SU-DHL-6 (cell line): ENCODE measurements at regions not wholly inside any gene's neighbourhood (a gene's known extent, or its start where the extent isn't known, plus 50 kb on each side); places are given as distances from the start of the nearest gene placed in this dataset.

Source experiments
- H2AFZ ChIP-seq: fragments of 200-600 bp; sonication (generic); 2 replicates; pipeline ENCODE4 v1.6.1; 2014; ENCODE audit warnings: low read depth, mild to moderate bottlenecking, moderate library complexity, mixed read lengths, antibody characterized with exemption, low read length; ENCODE audit not compliant: severe bottlenecking
- H3F3A ChIP-seq: fragments of 200-600 bp; shearing (Covaris generic); 2 replicates; pipeline ENCODE4 v1.6.0; 2016; ENCODE audit warnings: antibody characterized with exemption, mild to moderate bottlenecking; ENCODE audit not compliant: insufficient read depth
- H3K27ac ChIP-seq: fragments of 200-600 bp; sonication (generic); 2 replicates; pipeline ENCODE4 v1.5.1; 2016; ENCODE audit warnings: low read depth, mild to moderate bottlenecking, low read length, moderate library complexity, mixed read lengths
- H3K27me3 ChIP-seq: fragments of 200-600 bp; sonication (generic), shearing (Covaris generic); 2 replicates; pipeline ENCODE4 v1.6.0; 2014; ENCODE audit warnings: mild to moderate bottlenecking, low read length
- H3K36me3 ChIP-seq: fragments of 200-600 bp; sonication (generic); 2 replicates; pipeline ENCODE4 v1.6.1; 2014; ENCODE audit warnings: mild to moderate bottlenecking, low read length, mixed read lengths
- H3K4me2 ChIP-seq: fragments of 300-600, 200-600 bp; shearing (Covaris generic), sonication (generic); 2 replicates; pipeline ENCODE4 v1.6.0; 2014; ENCODE audit warnings: low read length, low read depth, mild to moderate bottlenecking; ENCODE audit not compliant: poor library complexity, severe bottlenecking
- H3K4me3 ChIP-seq: fragments of 200-600 bp; sonication (generic); 2 replicates; pipeline ENCODE4 v1.5.1; 2014; ENCODE audit warnings: antibody characterized with exemption, low read length, mild to moderate bottlenecking, mixed read lengths; ENCODE audit not compliant: insufficient read depth, poor library complexity, severe bottlenecking
- H3K79me2 ChIP-seq: fragments of 200-600 bp; sonication (generic); 2 replicates; pipeline ENCODE4 v1.6.1; 2014; ENCODE audit warnings: mild to moderate bottlenecking, low read length, moderate library complexity; ENCODE audit not compliant: insufficient read depth
- H3K9ac ChIP-seq: fragments of 200-600 bp; sonication (generic); 2 replicates; pipeline ENCODE4 v1.7.0; 2014; ENCODE audit warnings: mild to moderate bottlenecking, low read length
- H3K9me2 ChIP-seq: fragments of 200-600 bp; sonication (generic); replicated peaks from 2 replicates; pipeline ENCODE4 v1.6.1; 2014; ENCODE audit warnings: low read length; ENCODE audit not compliant: insufficient read depth
- H3K9me3 ChIP-seq: fragments of 200-600 bp; sonication (generic); 2 replicates; pipeline ENCODE4 v1.6.1; 2014; ENCODE audit warnings: low read length, mixed read lengths; ENCODE audit not compliant: insufficient read depth
- H4K20me1 ChIP-seq: fragments of 200-600 bp; sonication (generic); 2 replicates; pipeline ENCODE4 v1.6.1; 2014; ENCODE audit warnings: low read depth, mild to moderate bottlenecking, antibody characterized with exemption, low read length, moderate library complexity, mixed read lengths
- EZH2phosphoT487 ChIP-seq: fragments of 200-600 bp; sonication (generic), shearing (Covaris generic); conservative IDR thresholded peaks from 2 replicates; pipeline ENCODE4 v1.6.1; 2018; ENCODE audit warnings: mild to moderate bottlenecking, antibody characterized with exemption, low read length, moderate library complexity, mixed read lengths
- TF ChIP-seq, protein P1 (sequence below): fragments of 200-600 bp; sonication (generic); IDR thresholded peaks from one replicate; pipeline ENCODE4 v1.5.1; 2017; ENCODE audit warnings: antibody characterized with exemption, mild to moderate bottlenecking, low read length, moderate library complexity; ENCODE audit not compliant: insufficient read depth, poor library complexity, severe bottlenecking

GRCh38 chr19:30884146-30884812, 465.0 kb downstream of the TSHZ3 start:
- H3K27me3 ChIP-seq, result no peaks in the 10 kb centered on the region
- no peaks in the 10 kb centered on the region for H3K79me2 ChIP-seq
- no peaks in the 10 kb centered on the region for H4K20me1 ChIP-seq
- H3K36me3 ChIP-seq, result no peaks in the 10 kb centered on the region
- no peak overlapping the region for H2AFZ ChIP-seq
- H3F3A ChIP-seq, result no peaks in the 10 kb centered on the region
- no peaks in the 10 kb centered on the region for H3K9me2 ChIP-seq
- H3K9me3 ChIP-seq, result no peaks in the 10 kb centered on the region
- H3K9ac ChIP-seq, result no peak overlapping the region
- H3K4me3 ChIP-seq, result no peak overlapping the region
- TF ChIP-seq EZH2phosphoT487, result no peak
- TF ChIP-seq, protein P1, sequence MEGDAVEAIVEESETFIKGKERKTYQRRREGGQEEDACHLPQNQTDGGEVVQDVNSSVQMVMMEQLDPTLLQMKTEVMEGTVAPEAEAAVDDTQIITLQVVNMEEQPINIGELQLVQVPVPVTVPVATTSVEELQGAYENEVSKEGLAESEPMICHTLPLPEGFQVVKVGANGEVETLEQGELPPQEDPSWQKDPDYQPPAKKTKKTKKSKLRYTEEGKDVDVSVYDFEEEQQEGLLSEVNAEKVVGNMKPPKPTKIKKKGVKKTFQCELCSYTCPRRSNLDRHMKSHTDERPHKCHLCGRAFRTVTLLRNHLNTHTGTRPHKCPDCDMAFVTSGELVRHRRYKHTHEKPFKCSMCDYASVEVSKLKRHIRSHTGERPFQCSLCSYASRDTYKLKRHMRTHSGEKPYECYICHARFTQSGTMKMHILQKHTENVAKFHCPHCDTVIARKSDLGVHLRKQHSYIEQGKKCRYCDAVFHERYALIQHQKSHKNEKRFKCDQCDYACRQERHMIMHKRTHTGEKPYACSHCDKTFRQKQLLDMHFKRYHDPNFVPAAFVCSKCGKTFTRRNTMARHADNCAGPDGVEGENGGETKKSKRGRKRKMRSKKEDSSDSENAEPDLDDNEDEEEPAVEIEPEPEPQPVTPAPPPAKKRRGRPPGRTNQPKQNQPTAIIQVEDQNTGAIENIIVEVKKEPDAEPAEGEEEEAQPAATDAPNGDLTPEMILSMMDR, result no peak
- H3K4me2 ChIP-seq, result no peak overlapping the region
- no peak overlapping the region for H3K27ac ChIP-seq

- H2AFZ ChIP-seq, result no peak overlapping the region
- H3F3A ChIP-seq, result no peaks in the 10 kb centered on the region
- no peaks in the 10 kb centered on the region for H3K9me3 ChIP-seq
- H3K9ac ChIP-seq, result no peak overlapping the region
- H3K79me2 ChIP-seq, result no peaks in the 10 kb centered on the region
- no peaks in the 10 kb centered on the region for H4K20me1 ChIP-seq
- no peak overlapping the region for H3K27ac ChIP-seq
- H3K27me3 ChIP-seq, result no peaks in the 10 kb centered on the region
- H3K9me2 ChIP-seq, result no peaks in the 10 kb centered on the region
- H3K4me3 ChIP-seq, result no peak overlapping the region
- H3K4me2 ChIP-seq, result no peak overlapping the region
- TF ChIP-seq, protein P1, result no peak
- no peak for TF ChIP-seq EZH2phosphoT487
- H3K36me3 ChIP-seq, result no peaks in the 10 kb centered on the region
Measured at GRCh38 chr19:30883071-30883470, 466.2 kb downstream of the TSHZ3 start.

GRCh38 chr19:30882411-30883005, 466.7 kb downstream of the TSHZ3 start:
- H3F3A ChIP-seq, result no peaks in the 10 kb centered on the region
- no peaks in the 10 kb centered on the region for H3K36me3 ChIP-seq
- H3K4me3 ChIP-seq, result no peak overlapping the region
- H3K9me2 ChIP-seq, result no peaks in the 10 kb centered on the region
- H3K27me3 ChIP-seq, result no peaks in the 10 kb centered on the region
- no peaks in the 10 kb centered on the region for H4K20me1 ChIP-seq
- no peak overlapping the region for H2AFZ ChIP-seq
- H3K9me3 ChIP-seq, result no peaks in the 10 kb centered on the region
- no peak overlapping the region for H3K9ac ChIP-seq
- H3K4me2 ChIP-seq, result no peak overlapping the region
- TF ChIP-seq, protein P1, result no peak
- TF ChIP-seq EZH2phosphoT487, result no peak
- H3K79me2 ChIP-seq, result no peaks in the 10 kb centered on the region
- H3K27ac ChIP-seq, result no peak overlapping the region
